K562 (cell line): ENCODE measurements at regions not wholly inside any gene's neighbourhood (a gene's known extent, or its start where the extent isn't known, plus 50 kb on each side); places are given as distances from the start of the nearest gene placed in this dataset.

ENCODE experiments used
- ATAC-seq: fragments of 200-7000 bp; cut with Tn5 transposase; 3 replicates; pipeline ENCODE4 v1.9.1; 2020; ENCODE audit warnings: moderate library complexity
- BruUV-seq: library from RNA; stranded (reverse); fragments of 400-500 nt; replicated peaks from 2 replicates; lab custom pipeline; 2021; lab: Mats Ljungman, UMichigan
- CTCF ChIA-PET: fragments of 300-600 bp; formaldehyde crosslinking; extraction: SDS; loops from one replicate; lab custom pipeline; 2021; ENCODE audit warnings: low intra/inter-chr PET ratio; lab: Yijun Ruan, JAX
- POLR2A ChIA-PET: fragments of 300-600, 350-650 bp; sonication (Branson Sonifier 250); formaldehyde crosslinking; extraction: SDS; loops from one replicate; lab custom pipeline; 2021; ENCODE audit warnings: antibody characterized with exemption, inconsistent platforms; lab: Yijun Ruan, JAX
- DNase-seq, 4 experiments: peaks; one replicate each; pipeline versions ENCODE4 v3.0.0 to v3.0.0-alpha.2; 2011 to 2018; ENCODE audit warnings: low spot score in 3 of 4, mixed read lengths in 3 of 4; ENCODE audit errors: extremely low read depth in 1 of 4
- FAIRE-seq: peaks from 2 replicates; lab custom pipeline; 2011; peaks lifted over from hg19 to GRCh38; lab: Jason Lieb, UNC
- H2AFZ ChIP-seq: 2 replicates; pipeline ENCODE4 v1.6.0; 2011; ENCODE audit warnings: low read depth, low read length, control low read depth, inconsistent platforms
- H3K27ac ChIP-seq: fragments of 200-600 bp; 3 replicates; pipeline ENCODE4 v1.8.0; 2011; ENCODE audit warnings: low read depth, mild to moderate bottlenecking, control low read depth, inconsistent platforms, low read length, moderate library complexity, mixed read lengths; ENCODE audit errors: extremely low read depth
- H3K27me3 ChIP-seq, 2 experiments: fragments of 300-600 bp in 1 of 2; 2 replicates in 1 of 2; 3 replicates in 1 of 2; pipeline versions ENCODE4 v1.6.0 to v1.8.0; 2011; ENCODE audit warnings: inconsistent platforms in 2 of 2, low read length in 2 of 2, mild to moderate bottlenecking in 1 of 2, mixed read lengths in 1 of 2, moderate library complexity in 1 of 2; ENCODE audit not compliant: control insufficient read depth in 2 of 2, insufficient read depth in 2 of 2
- H3K36me3 ChIP-seq: fragments of 300-600 bp; 3 replicates; pipeline ENCODE4 v1.8.0; 2011; ENCODE audit warnings: mild to moderate bottlenecking, low read length, inconsistent platforms; ENCODE audit not compliant: control insufficient read depth, insufficient read depth
- H3K4me1 ChIP-seq, 2 experiments: fragments of 200-600 bp in 1 of 2; replicated peaks in 1 of 2; 2 replicates in 1 of 2; 3 replicates in 1 of 2; pipeline versions ENCODE4 v1.5.1 to v1.8.0; 2011; ENCODE audit warnings: inconsistent platforms in 2 of 2, low read length in 2 of 2, mild to moderate bottlenecking in 1 of 2, mixed read lengths in 1 of 2, moderate library complexity in 1 of 2; ENCODE audit not compliant: control insufficient read depth in 2 of 2, insufficient read depth in 2 of 2
- H3K4me2 ChIP-seq: 2 replicates; pipeline ENCODE4 v1.6.1; 2011; ENCODE audit warnings: low read length, control low read depth, inconsistent platforms, mixed read lengths; ENCODE audit not compliant: insufficient read depth
- H3K4me3 ChIP-seq: fragments of 200-600 bp; sonication (generic), shearing (Covaris generic); 2 replicates; pipeline ENCODE4 v1.5.1; 2016; ENCODE audit warnings: control low read depth, inconsistent platforms
- H3K79me2 ChIP-seq: fragments of 200-600 bp; 3 replicates; pipeline ENCODE4 v1.8.0; 2011; ENCODE audit warnings: low read length, inconsistent platforms; ENCODE audit not compliant: control insufficient read depth, insufficient read depth
- H3K9ac ChIP-seq, 2 experiments: 2 replicates each; pipeline versions ENCODE4 v1.6.0 to v1.6.1; 2011; ENCODE audit warnings: low read depth in 2 of 2, low read length in 2 of 2, control low read depth in 1 of 2, inconsistent platforms in 1 of 2, mild to moderate bottlenecking in 1 of 2, mixed read lengths in 1 of 2; ENCODE audit not compliant: insufficient read depth in 1 of 2
- H3K9me1 ChIP-seq: one replicate; pipeline ENCODE4 v1.6.0; 2011; ENCODE audit warnings: inconsistent platforms, mild to moderate bottlenecking, low read length, moderate library complexity; ENCODE audit not compliant: control insufficient read depth, insufficient read depth
- H3K9me3 ChIP-seq: replicated peaks from 2 replicates; pipeline ENCODE4 v1.5.1; 2011; ENCODE audit warnings: low read depth, low read length, inconsistent platforms; ENCODE audit not compliant: control insufficient read depth, insufficient read depth
- H4K20me1 ChIP-seq: replicated peaks from 2 replicates; pipeline ENCODE4 v1.6.1; 2011; ENCODE audit warnings: low read length, inconsistent platforms, mixed read lengths; ENCODE audit not compliant: control insufficient read depth, insufficient read depth
- AFF1 ChIP-seq, 2 experiments: fragments of 450-650 bp; IDR thresholded peaks; 2 replicates each; pipeline ENCODE4 v1.6.1; 2018; ENCODE audit warnings: mild to moderate bottlenecking in 2 of 2, low read depth in 1 of 2; ENCODE audit not compliant: partially characterized antibody in 2 of 2
- ARID4B ChIP-seq: sonication (generic); formaldehyde crosslinking; IDR thresholded peaks from 2 replicates; pipeline ENCODE4 v1.8.0; 2022; ENCODE audit warnings: mild to moderate bottlenecking, missing genetic modification reagents
- KDM1A ChIP-seq, 2 experiments: fragments of 450-650 bp; IDR thresholded peaks; 2 replicates each; pipeline ENCODE4 v1.6.1; 2016; ENCODE audit warnings: mild to moderate bottlenecking in 2 of 2
- NFE2L1 ChIP-seq: fragments of 450-650 bp; IDR thresholded peaks from 2 replicates; pipeline ENCODE4 v1.6.1; 2016; ENCODE audit warnings: missing genetic modification characterization, low read depth, mild to moderate bottlenecking, missing compliant biosample characterization, moderate library complexity, borderline replicate concordance
- NR2C1 ChIP-seq, 2 experiments: fragments of 450-650 bp; IDR thresholded peaks; 2 replicates each; pipeline ENCODE4 v1.6.1; 2017; ENCODE audit warnings: mild to moderate bottlenecking in 2 of 2, antibody characterized with exemption in 1 of 2, inconsistent platforms in 1 of 2, missing compliant biosample characterization in 1 of 2, missing genetic modification characterization in 1 of 2
- ZNF436 ChIP-seq: fragments of 250-450, 450-650 bp; sonication (Bioruptor Pico); formaldehyde crosslinking; IDR thresholded peaks from 2 replicates; pipeline ENCODE4 v1.7.0; 2020; ENCODE audit warnings: mild to moderate bottlenecking
- ZNF695 ChIP-seq: fragments of 450-650 bp; formaldehyde crosslinking; IDR thresholded peaks from 2 replicates; pipeline ENCODE4 v1.4.0; 2020; ENCODE audit warnings: mild to moderate bottlenecking, moderate library complexity
- WGBS: fragments of 100-300 bp; shearing (Covaris generic); methylation state at CpG from one replicate; pipeline ENCODE4 v1.1.6; 2016; ENCODE audit warnings: low coverage, mixed read lengths; ENCODE audit not compliant: insufficient coverage; ENCODE audit errors: missing lambda C conversion rate; 5-methylcytosine and 5-hydroxymethylcytosine counted together
- in situ Hi-C: fragments of 300-500 bp; cut with MboI; formaldehyde crosslinking; loops from 4 replicates; pipeline ENCODE4 v1.15.0; 2018; ENCODE audit warnings: inconsistent platforms, mixed read lengths
- intact Hi-C: fragments of 100-400 bp; cut with micrococcal nuclease; formaldehyde crosslinking; loops from 2 replicates; pipeline ENCODE4 v1.14.2; 2022

- no peaks in the 10 kb centered on the region for H3K36me3 ChIP-seq
- ChIA-PET CTCF (no interaction called here), POLR2A (no interaction called here)
- no peak overlapping the region for H3K27ac ChIP-seq
- H3K4me3 ChIP-seq = no peak overlapping the region
- TF ChIP-seq ZNF436 (CRISPR knock-in tag) = no peak
- no peak for TF ChIP-seq NFE2L1 (tag)
- no peak overlapping the region for H3K9ac ChIP-seq
- no peaks in the 10 kb centered on the region for H3K27me3 ChIP-seq
- DNase-seq (no peak), FAIRE-seq (no peak), ATAC-seq (no peak)
- H3K4me2 ChIP-seq = no peak overlapping the region
- no peaks in the 10 kb centered on the region for H3K9me1 ChIP-seq
- no peaks in the 10 kb centered on the region for H3K4me1 ChIP-seq
- 0% methylated on average over 1 of the region's 1 CpG for WGBS
- in situ Hi-C loops (no loop called here), intact Hi-C loops (no loop called here)
- no TSS peak for BruUV-seq
- H3K9me3 ChIP-seq = no peaks in the 10 kb centered on the region
- H2AFZ ChIP-seq = no peak overlapping the region
- no peaks in the 10 kb centered on the region for H4K20me1 ChIP-seq
- no peaks in the 10 kb centered on the region for H3K79me2 ChIP-seq
Measured at GRCh38 chr4:163660636-163661035, 166.1 kb downstream of the TMA16 start.

GRCh38 chr4:163662768-163663167, 168.3 kb downstream of the TMA16 start:
- FAIRE-seq = no peak
- TF ChIP-seq ARID4B (CRISPR knock-in tag) (no peak), ZNF695 (no peak), KDM1A (IDR thresholded peaks at IDR 0.05) (no peak), NR2C1 (IDR thresholded peaks at IDR 0.05) (no peak), NR2C1 (tag; IDR thresholded peaks at IDR 0.05) (no peak), AFF1 (IDR thresholded peaks at IDR 0.05; ENCODE audit: low read depth in 1 of 2, partially characterized antibody in 2 of 2) (no peak)

More at GRCh38 chr4:163662768-163663167, 168.3 kb downstream of the TMA16 start:
- Histone ChIP-seq H3K4me2 (no peak overlapping the region), H4K20me1 (no peaks in the 10 kb centered on the region), H3K79me2 (no peaks in the 10 kb centered on the region), H3K36me3 (no peaks in the 10 kb centered on the region), H3K9me3 (no peaks in the 10 kb centered on the region), H3K27ac (no peak overlapping the region), H3K4me1 (no peaks in the 10 kb centered on the region), H2AFZ (no peak overlapping the region), H3K27me3 (no peaks in the 10 kb centered on the region), H3K9ac (no peak overlapping the region), H3K4me3 (no peak overlapping the region), H3K9me1 (no peaks in the 10 kb centered on the region)
- in situ Hi-C loops (no loop called here), intact Hi-C loops (no loop called here)
- no peak for ATAC-seq
- DNase-seq = no peak
- POLR2A ChIA-PET = interaction anchor here (0.6 to 0.7 kb wide), 2 partner anchors 44 to 141 kb away, joined by 3 read pairs; no protein-coding TSS in a partner anchor
- BruUV-seq = no TSS peak
- CTCF ChIA-PET = no interaction called here
- under 1% methylated on average over 6 of the region's 6 CpGs for WGBS
